HepG2 (cell line): ENCODE measurements at regions not wholly inside any gene's neighbourhood (a gene's known extent, or its start where the extent isn't known, plus 50 kb on each side); places are given as distances from the start of the nearest gene placed in this dataset.

Experiments used
- ATF2 ChIP-seq: sonication (generic); formaldehyde crosslinking; IDR thresholded peaks from 2 replicates; pipeline ENCODE4 v1.4.0; 2020; ENCODE audit warnings: missing genetic modification reagents
- POLR2AphosphoS5 ChIP-seq: IDR thresholded peaks from 2 replicates; pipeline ENCODE4 v1.6.1; 2012; ENCODE audit warnings: low read depth, low read length
- ZNF44 ChIP-seq: sonication (generic); formaldehyde crosslinking; IDR thresholded peaks from 2 replicates; pipeline ENCODE4 v1.5.1; 2020; ENCODE audit warnings: mild to moderate bottlenecking, missing genetic modification reagents

GRCh38 chr5:68047035-68047434 lies 168.5 kb upstream of the PIK3R1 start:
- no peak for TF ChIP-seq ATF2
- TF ChIP-seq POLR2AphosphoS5, result no peak
- no peak for TF ChIP-seq ZNF44 (CRISPR knock-in tag)
